ENCODE measurements at regions not wholly inside any gene's neighbourhood (a gene's known extent, or its start where the extent isn't known, plus 50 kb on each side); places are given as distances from the start of the nearest gene placed in this dataset.
"Not testable (repeated sequence)": the region's sequence is repeated elsewhere in the genome, so short reads cannot be mapped to it uniquely, and the experiment has no call there.

GRCh38 chr13:28574617-28575142 lies 79.8 kb upstream of the FLT1 start:
- H3K4me3 ChIP-seq (ENCODE audit: low read depth, low read length) = no peak overlapping the region
- no peak for TF ChIP-seq CTCF (IDR thresholded peaks at IDR 0.05; ENCODE audit: low read depth, low read length)

GRCh38 chr13:28573595-28574373 lies 78.9 kb upstream of the FLT1 start:
- no peak for TF ChIP-seq CTCF (IDR thresholded peaks at IDR 0.05; ENCODE audit: low read depth, low read length)
- no peak overlapping the region for H3K4me3 ChIP-seq (ENCODE audit: low read depth, low read length)

- no peak for TF ChIP-seq CTCF (IDR thresholded peaks at IDR 0.05; ENCODE audit: low read depth, low read length)
- H3K4me3 ChIP-seq (ENCODE audit: low read depth, low read length) = no peak overlapping the region
These were observed 77.9 kb upstream of the FLT1 start for GRCh38 chr13:28572871-28573270.

GRCh38 chr13:28570356-28570755 lies 75.4 kb upstream of the FLT1 start:
- H3K4me3 ChIP-seq (ENCODE audit: low read depth, low read length) = not testable (repeated sequence)

GRCh38 chr13:28569886-28570285 lies 75.0 kb upstream of the FLT1 start:
- TF ChIP-seq CTCF (IDR thresholded peaks at IDR 0.05; ENCODE audit: low read depth, low read length) = no peak

GRCh38 chr13:28568286-28568685 lies 73.4 kb upstream of the FLT1 start:
- no peak for TF ChIP-seq CTCF (IDR thresholded peaks at IDR 0.05; ENCODE audit: low read depth, low read length)
- H3K4me3 ChIP-seq (ENCODE audit: low read depth, low read length) = no peak overlapping the region

More at GRCh38 chr13:28569886-28570285, 75.0 kb upstream of the FLT1 start:
- H3K4me3 ChIP-seq (ENCODE audit: low read depth, low read length) = no peak overlapping the region

GRCh38 chr13:28566891-28567290 lies 72.0 kb upstream of the FLT1 start:
- H3K4me3 ChIP-seq (ENCODE audit: low read depth, low read length) = no peak overlapping the region
- no peak for TF ChIP-seq CTCF (IDR thresholded peaks at IDR 0.05; ENCODE audit: low read depth, low read length)

All from WI38 (cell line).